K562 (cell line): ENCODE measurements at regions not wholly inside any gene's neighbourhood (a gene's known extent, or its start where the extent isn't known, plus 50 kb on each side); places are given as distances from the start of the nearest gene placed in this dataset.

Experiments
- ARNT ChIP-seq, 2 experiments: fragments of 450-650 bp; IDR thresholded peaks; 2 replicates each; pipeline ENCODE4 v1.6.1; 2016; ENCODE audit warnings: mild to moderate bottlenecking in 1 of 2
- BRD9 ChIP-seq: fragments of 450-650 bp; IDR thresholded peaks from 2 replicates; pipeline ENCODE4 v1.6.1; 2018; ENCODE audit warnings: low read depth; ENCODE audit not compliant: partially characterized antibody
- CBFA2T2 ChIP-seq: fragments of 450-650 bp; conservative IDR thresholded peaks from 2 replicates; pipeline ENCODE4 v1.6.1; 2017; ENCODE audit warnings: mild to moderate bottlenecking
- CEBPB ChIP-seq: fragments of 450-650 bp; IDR thresholded peaks from 2 replicates; pipeline ENCODE4 v1.6.1; 2016; ENCODE audit warnings: missing genetic modification characterization, missing compliant biosample characterization
- CREB1 ChIP-seq, 2 experiments: sonication (generic) in 1 of 2; formaldehyde crosslinking in 1 of 2; IDR thresholded peaks; 2 replicates each; pipeline versions ENCODE4 v1.6.1 to v1.8.0; 2012 to 2022; ENCODE audit warnings: inconsistent platforms in 1 of 2, mild to moderate bottlenecking in 1 of 2, missing genetic modification reagents in 1 of 2, moderate library complexity in 1 of 2
- ELF4 ChIP-seq: fragments of 450-650 bp; formaldehyde crosslinking; IDR thresholded peaks from 2 replicates; pipeline ENCODE4 v1.4.0; 2022; ENCODE audit warnings: missing genetic modification characterization
- FOXK1 ChIP-seq: sonication (generic); formaldehyde crosslinking; IDR thresholded peaks from 2 replicates; pipeline ENCODE4 v1.8.0; 2022; ENCODE audit warnings: missing genetic modification reagents, mild to moderate bottlenecking, borderline replicate concordance
- HNRNPK ChIP-seq: fragments of 200-400 bp; formaldehyde crosslinking; IDR thresholded peaks from one replicate; pipeline ENCODE4 v1.6.1; 2018; ENCODE audit warnings: mild to moderate bottlenecking, low read depth, low read length; ENCODE audit not compliant: poor library complexity, severe bottlenecking
- JUND ChIP-seq, 2 experiments: IDR thresholded peaks; 2 replicates in 1 of 2; 3 replicates in 1 of 2; pipeline ENCODE4 v1.6.1; 2011; ENCODE audit warnings: borderline replicate concordance in 2 of 2, low read depth in 2 of 2, low read length in 2 of 2, improper control_type of control experiment in 1 of 2, missing biosample characterization in 1 of 2, missing genetic modification characterization in 1 of 2, missing genetic modification reagents in 1 of 2
- LCOR ChIP-seq: sonication (generic); formaldehyde crosslinking; IDR thresholded peaks from 2 replicates; pipeline ENCODE4 v1.8.0; 2022; ENCODE audit warnings: mild to moderate bottlenecking, missing genetic modification reagents
- MAFG ChIP-seq: fragments of 450-650 bp; conservative IDR thresholded peaks from 2 replicates; pipeline ENCODE4 v1.6.1; 2016; ENCODE audit warnings: missing genetic modification characterization, missing compliant biosample characterization
- RAD51 ChIP-seq: fragments of 450-650 bp; IDR thresholded peaks from 2 replicates; pipeline ENCODE4 v1.7.1; 2016; ENCODE audit warnings: low read depth, mild to moderate bottlenecking, borderline replicate concordance
- TAF9B ChIP-seq: fragments of 450-650 bp; IDR thresholded peaks from 2 replicates; pipeline ENCODE4 v1.6.1; 2018; ENCODE audit warnings: mild to moderate bottlenecking; ENCODE audit not compliant: partially characterized antibody
- XRCC5 ChIP-seq: fragments of 200-400 bp; formaldehyde crosslinking; IDR thresholded peaks from 2 replicates; pipeline ENCODE4 v1.6.1; 2017; ENCODE audit warnings: low read depth, mild to moderate bottlenecking, low read length
- ZZZ3 ChIP-seq: fragments of 450-650 bp; IDR thresholded peaks from 2 replicates; pipeline ENCODE4 v1.6.1; 2016; ENCODE audit warnings: antibody characterized with exemption, mild to moderate bottlenecking, moderate library complexity
- TF ChIP-seq, protein P1 (sequence below), 2 experiments: fragments of 150-350 bp in 1 of 2; IDR thresholded peaks; 2 replicates each; pipeline ENCODE4 v1.6.1; 2012 to 2016; ENCODE audit warnings: low read depth in 2 of 2, low read length in 2 of 2, mild to moderate bottlenecking in 1 of 2, moderate library complexity in 1 of 2
- TF ChIP-seq, protein P2 (sequence below), 2 experiments: fragments of 450-650 bp in 1 of 2; IDR thresholded peaks; 2 replicates each; pipeline ENCODE4 v1.6.1; 2011 to 2017; ENCODE audit warnings: low read depth in 2 of 2, antibody characterized with exemption in 1 of 2, borderline replicate concordance in 1 of 2, low read length in 1 of 2, mild to moderate bottlenecking in 1 of 2, mixed read lengths in 1 of 2; ENCODE audit not compliant: control insufficient read depth in 1 of 2
- TF ChIP-seq, protein P3 (sequence below): fragments of 450-650 bp; formaldehyde crosslinking; IDR thresholded peaks from 2 replicates; pipeline ENCODE4 v1.4.0; 2022; ENCODE audit warnings: missing genetic modification characterization

DNA sequence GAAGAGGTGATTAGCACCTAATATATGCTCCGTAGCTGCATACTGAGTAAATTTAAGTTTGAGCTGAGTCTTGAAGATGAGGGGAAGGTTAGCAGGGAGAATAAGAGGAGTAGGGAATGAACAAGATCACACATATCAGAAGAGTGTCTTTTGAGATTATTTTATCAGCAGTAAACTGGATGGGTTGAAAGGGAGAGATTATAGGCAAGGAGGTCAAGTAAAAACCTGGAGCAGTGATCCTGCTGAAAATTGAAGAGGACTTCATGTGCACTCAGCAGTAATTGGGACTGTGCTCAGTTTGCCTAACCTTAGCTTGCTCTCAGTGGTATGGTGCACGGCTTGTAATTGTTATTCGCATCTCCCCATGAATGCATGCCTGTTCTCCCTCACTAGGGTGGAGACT lies 79.5 kb upstream of the PICALM start (continued):
- peak; percentile 50; the same call in 1 of the 2 replicates for TF ChIP-seq JUND (IDR thresholded peaks at IDR 0.05; ENCODE audit: borderline replicate concordance, low read depth, low read length)
- TF ChIP-seq JUND (tag; IDR thresholded peaks at IDR 0.05; ENCODE audit: borderline replicate concordance, low read depth, low read length) = no peak; the same call in 2 of the 3 replicates
- TF ChIP-seq, protein P1, sequence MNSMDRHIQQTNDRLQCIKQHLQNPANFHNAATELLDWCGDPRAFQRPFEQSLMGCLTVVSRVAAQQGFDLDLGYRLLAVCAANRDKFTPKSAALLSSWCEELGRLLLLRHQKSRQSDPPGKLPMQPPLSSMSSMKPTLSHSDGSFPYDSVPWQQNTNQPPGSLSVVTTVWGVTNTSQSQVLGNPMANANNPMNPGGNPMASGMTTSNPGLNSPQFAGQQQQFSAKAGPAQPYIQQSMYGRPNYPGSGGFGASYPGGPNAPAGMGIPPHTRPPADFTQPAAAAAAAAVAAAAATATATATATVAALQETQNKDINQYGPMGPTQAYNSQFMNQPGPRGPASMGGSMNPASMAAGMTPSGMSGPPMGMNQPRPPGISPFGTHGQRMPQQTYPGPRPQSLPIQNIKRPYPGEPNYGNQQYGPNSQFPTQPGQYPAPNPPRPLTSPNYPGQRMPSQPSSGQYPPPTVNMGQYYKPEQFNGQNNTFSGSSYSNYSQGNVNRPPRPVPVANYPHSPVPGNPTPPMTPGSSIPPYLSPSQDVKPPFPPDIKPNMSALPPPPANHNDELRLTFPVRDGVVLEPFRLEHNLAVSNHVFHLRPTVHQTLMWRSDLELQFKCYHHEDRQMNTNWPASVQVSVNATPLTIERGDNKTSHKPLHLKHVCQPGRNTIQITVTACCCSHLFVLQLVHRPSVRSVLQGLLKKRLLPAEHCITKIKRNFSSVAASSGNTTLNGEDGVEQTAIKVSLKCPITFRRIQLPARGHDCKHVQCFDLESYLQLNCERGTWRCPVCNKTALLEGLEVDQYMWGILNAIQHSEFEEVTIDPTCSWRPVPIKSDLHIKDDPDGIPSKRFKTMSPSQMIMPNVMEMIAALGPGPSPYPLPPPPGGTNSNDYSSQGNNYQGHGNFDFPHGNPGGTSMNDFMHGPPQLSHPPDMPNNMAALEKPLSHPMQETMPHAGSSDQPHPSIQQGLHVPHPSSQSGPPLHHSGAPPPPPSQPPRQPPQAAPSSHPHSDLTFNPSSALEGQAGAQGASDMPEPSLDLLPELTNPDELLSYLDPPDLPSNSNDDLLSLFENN (IDR thresholded peaks at IDR 0.05; ENCODE audit: low read depth in 2 of 2, low read length in 2 of 2) = peak in 1 of 2 experiments; percentile 25; a peak in 1 of 4 replicates
- TF ChIP-seq, protein P2, sequence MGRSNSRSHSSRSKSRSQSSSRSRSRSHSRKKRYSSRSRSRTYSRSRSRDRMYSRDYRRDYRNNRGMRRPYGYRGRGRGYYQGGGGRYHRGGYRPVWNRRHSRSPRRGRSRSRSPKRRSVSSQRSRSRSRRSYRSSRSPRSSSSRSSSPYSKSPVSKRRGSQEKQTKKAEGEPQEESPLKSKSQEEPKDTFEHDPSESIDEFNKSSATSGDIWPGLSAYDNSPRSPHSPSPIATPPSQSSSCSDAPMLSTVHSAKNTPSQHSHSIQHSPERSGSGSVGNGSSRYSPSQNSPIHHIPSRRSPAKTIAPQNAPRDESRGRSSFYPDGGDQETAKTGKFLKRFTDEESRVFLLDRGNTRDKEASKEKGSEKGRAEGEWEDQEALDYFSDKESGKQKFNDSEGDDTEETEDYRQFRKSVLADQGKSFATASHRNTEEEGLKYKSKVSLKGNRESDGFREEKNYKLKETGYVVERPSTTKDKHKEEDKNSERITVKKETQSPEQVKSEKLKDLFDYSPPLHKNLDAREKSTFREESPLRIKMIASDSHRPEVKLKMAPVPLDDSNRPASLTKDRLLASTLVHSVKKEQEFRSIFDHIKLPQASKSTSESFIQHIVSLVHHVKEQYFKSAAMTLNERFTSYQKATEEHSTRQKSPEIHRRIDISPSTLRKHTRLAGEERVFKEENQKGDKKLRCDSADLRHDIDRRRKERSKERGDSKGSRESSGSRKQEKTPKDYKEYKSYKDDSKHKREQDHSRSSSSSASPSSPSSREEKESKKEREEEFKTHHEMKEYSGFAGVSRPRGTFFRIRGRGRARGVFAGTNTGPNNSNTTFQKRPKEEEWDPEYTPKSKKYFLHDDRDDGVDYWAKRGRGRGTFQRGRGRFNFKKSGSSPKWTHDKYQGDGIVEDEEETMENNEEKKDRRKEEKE (IDR thresholded peaks at IDR 0.05; ENCODE audit: borderline replicate concordance in 1 of 2, control insufficient read depth in 1 of 2, low read depth in 2 of 2, low read length in 1 of 2) = 0 out of 4 replicates have a peak, but pooled peaks of 1 of the 2 experiments have one; percentile 43
- TF ChIP-seq ARNT (IDR thresholded peaks at IDR 0.05) = peak; percentile 86 to 90; a peak in 3 of 4 replicates
- TF ChIP-seq CBFA2T2 = peak; percentile 95
- no peak for TF ChIP-seq XRCC5
- TF ChIP-seq, protein P3, sequence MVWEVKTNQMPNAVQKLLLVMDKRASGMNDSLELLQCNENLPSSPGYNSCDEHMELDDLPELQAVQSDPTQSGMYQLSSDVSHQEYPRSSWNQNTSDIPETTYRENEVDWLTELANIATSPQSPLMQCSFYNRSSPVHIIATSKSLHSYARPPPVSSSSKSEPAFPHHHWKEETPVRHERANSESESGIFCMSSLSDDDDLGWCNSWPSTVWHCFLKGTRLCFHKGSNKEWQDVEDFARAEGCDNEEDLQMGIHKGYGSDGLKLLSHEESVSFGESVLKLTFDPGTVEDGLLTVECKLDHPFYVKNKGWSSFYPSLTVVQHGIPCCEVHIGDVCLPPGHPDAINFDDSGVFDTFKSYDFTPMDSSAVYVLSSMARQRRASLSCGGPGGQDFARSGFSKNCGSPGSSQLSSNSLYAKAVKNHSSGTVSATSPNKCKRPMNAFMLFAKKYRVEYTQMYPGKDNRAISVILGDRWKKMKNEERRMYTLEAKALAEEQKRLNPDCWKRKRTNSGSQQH (CRISPR knock-in tag) = no peak
- TF ChIP-seq LCOR (CRISPR knock-in tag) = 0 out of 2 replicates have a peak, but pooled peaks have one; percentile 31
- no peak for TF ChIP-seq FOXK1 (CRISPR knock-in tag)
- 0 out of 2 replicates have a peak, but pooled peaks have one; percentile 6 for TF ChIP-seq ELF4 (CRISPR knock-in tag)
- TF ChIP-seq ZZZ3 = no peak
- no peak for TF ChIP-seq CEBPB (tag)
- no peak for TF ChIP-seq HNRNPK
- 0 out of 2 replicates have a peak, but pooled peaks have one; percentile 20 for TF ChIP-seq RAD51
- peak; percentile 50; the same call in 1 of the 2 replicates for TF ChIP-seq CREB1 (IDR thresholded peaks at IDR 0.05)
- TF ChIP-seq CREB1 (CRISPR knock-in tag; IDR thresholded peaks at IDR 0.05) = no peak
- TF ChIP-seq TAF9B = peak; percentile 38
- TF ChIP-seq MAFG = peak; percentile 59
- peak; percentile 74 for TF ChIP-seq BRD9
